GM12878 (cell line): ENCODE measurements at regions not wholly inside any gene's neighbourhood (a gene's known extent, or its start where the extent isn't known, plus 50 kb on each side); places are given as distances from the start of the nearest gene placed in this dataset.
"Not testable (repeated sequence)": the region's sequence is repeated elsewhere in the genome, so short reads cannot be mapped to it uniquely, and the experiment has no call there.

Experiments used
- ATAC-seq: fragments of 200-7000 bp; cut with Tn5 transposase; 3 replicates; pipeline ENCODE4 v1.9.1; 2020; ENCODE audit warnings: mild to moderate bottlenecking, moderate library complexity
- BruUV-seq: library from RNA; stranded (reverse); fragments of 400-500 nt; replicated peaks from 2 replicates; lab custom pipeline; 2021; lab: Mats Ljungman, UMichigan
- CTCF ChIA-PET: fragments of 300-600 bp; sonication (Branson Sonifier 250); formaldehyde crosslinking; extraction: SDS; loops from one replicate; lab custom pipeline; 2021; ENCODE audit warnings: inconsistent platforms; lab: Yijun Ruan, JAX
- POLR2A ChIA-PET: fragments of 350-600 bp; formaldehyde crosslinking; extraction: SDS; loops from one replicate; lab custom pipeline; 2021; ENCODE audit warnings: inconsistent platforms; lab: Charles Lee
- RAD21 ChIA-PET: fragments of 300-600 bp; sonication (Branson Sonifier 250); formaldehyde crosslinking; loops from one replicate; lab custom pipeline; 2023; ENCODE audit warnings: antibody characterized with exemption; ENCODE audit not compliant: unreplicated experiment; lab: Charles Lee
- SMC1A ChIA-PET: fragments of 300-600 bp; sonication (Branson Sonifier 250); formaldehyde crosslinking; loops from one replicate; lab custom pipeline; 2023; ENCODE audit not compliant: unreplicated experiment, uncharacterized antibody; lab: Charles Lee
- DNase-seq: peaks from one replicate; pipeline ENCODE4 v3.0.0-alpha.2; 2011; ENCODE audit warnings: low read depth, low spot score
- FAIRE-seq: peaks from 3 replicates; lab custom pipeline; 2011; peaks lifted over from hg19 to GRCh38; lab: Jason Lieb, UNC
- H2AFZ ChIP-seq: 2 replicates; pipeline ENCODE4 v1.6.0; 2011; ENCODE audit warnings: low read depth, low read length, control low read depth; ENCODE audit not compliant: control insufficient read depth
- H3K27ac ChIP-seq: 2 replicates; pipeline ENCODE4 v1.5.1; 2011; ENCODE audit warnings: control low read depth; ENCODE audit not compliant: control insufficient read depth, insufficient read depth
- H3K27me3 ChIP-seq, 2 experiments: replicated peaks in 1 of 2; 2 replicates each; pipeline versions ENCODE4 v1.6.0 to v1.6.1; 2011; ENCODE audit warnings: low read length in 1 of 2; ENCODE audit not compliant: control insufficient read depth in 2 of 2, insufficient read depth in 2 of 2
- H3K36me3 ChIP-seq, 2 experiments: 2 replicates each; pipeline ENCODE4 v1.5.1; 2011; ENCODE audit warnings: low read length in 1 of 2; ENCODE audit not compliant: control insufficient read depth in 2 of 2, insufficient read depth in 2 of 2
- H3K4me1 ChIP-seq: 2 replicates; pipeline ENCODE4 v1.6.1; 2011; ENCODE audit warnings: mild to moderate bottlenecking, low read length, moderate library complexity, mixed read lengths; ENCODE audit not compliant: control insufficient read depth, insufficient read depth
- H3K4me2 ChIP-seq: 2 replicates; pipeline ENCODE4 v1.6.0; 2011; ENCODE audit warnings: control low read depth; ENCODE audit not compliant: control insufficient read depth, insufficient read depth
- H3K4me3 ChIP-seq: fragments of 200-600 bp; sonication (generic); 2 replicates; pipeline ENCODE4 v1.5.1; 2016
- H3K79me2 ChIP-seq: 2 replicates; pipeline ENCODE4 v1.6.0; 2011; ENCODE audit warnings: low read length; ENCODE audit not compliant: control insufficient read depth, insufficient read depth
- H3K9ac ChIP-seq: 2 replicates; pipeline ENCODE4 v1.8.0; 2011; ENCODE audit warnings: low read length, control low read depth, mixed read lengths; ENCODE audit not compliant: control insufficient read depth, insufficient read depth
- H3K9me3 ChIP-seq: replicated peaks from 3 replicates; pipeline ENCODE4 v1.5.1; 2011; ENCODE audit warnings: mild to moderate bottlenecking, low read length; ENCODE audit not compliant: control insufficient read depth, insufficient read depth
- H4K20me1 ChIP-seq: 2 replicates; pipeline ENCODE4 v1.6.0; 2011; ENCODE audit not compliant: control insufficient read depth, insufficient read depth
- BCL3 ChIP-seq: IDR thresholded peaks from 2 replicates; pipeline ENCODE4 v1.6.1; 2011; ENCODE audit warnings: borderline replicate concordance, low read depth, mild to moderate bottlenecking, moderate library complexity, low read length; ENCODE audit not compliant: insufficient read depth, poor library complexity, severe bottlenecking
- BHLHE40 ChIP-seq, 2 experiments: fragments of 450-650 bp in 1 of 2; IDR thresholded peaks; 2 replicates each; pipeline ENCODE4 v1.6.1; 2011 to 2017; ENCODE audit warnings: low read depth in 2 of 2, borderline replicate concordance in 1 of 2, improper control_type of control experiment in 1 of 2, low read length in 1 of 2, mild to moderate bottlenecking in 1 of 2
- DPF2 ChIP-seq: fragments of 450-650 bp; IDR thresholded peaks from 2 replicates; pipeline ENCODE4 v1.6.1; 2017; ENCODE audit warnings: mild to moderate bottlenecking
- E2F4 ChIP-seq: IDR thresholded peaks from 2 replicates; pipeline ENCODE4 v1.6.1; 2012; ENCODE audit warnings: low read depth, low read length, improper control_type of control experiment
- PRDM15 ChIP-seq: fragments of 450-650 bp; formaldehyde crosslinking; IDR thresholded peaks from 2 replicates; pipeline ENCODE4 v1.4.0; 2020; ENCODE audit warnings: mild to moderate bottlenecking, moderate library complexity
- RB1 ChIP-seq: fragments of 450-650 bp; formaldehyde crosslinking; IDR thresholded peaks from 2 replicates; pipeline ENCODE4 v1.6.1; 2017; ENCODE audit warnings: mild to moderate bottlenecking, borderline replicate concordance
- SUZ12 ChIP-seq: fragments of 200-600 bp; sonication (generic); IDR thresholded peaks from one replicate; pipeline ENCODE4 v1.6.1; 2018; ENCODE audit warnings: antibody characterized with exemption, mild to moderate bottlenecking; ENCODE audit not compliant: unreplicated experiment
- YY1 ChIP-seq: IDR thresholded peaks from 2 replicates; pipeline ENCODE4 v1.6.1; 2011; ENCODE audit warnings: low read depth, mild to moderate bottlenecking, low read length
- ZBED1 ChIP-seq: IDR thresholded peaks from 2 replicates; pipeline ENCODE4 v1.6.1; 2016; ENCODE audit warnings: borderline replicate concordance
- WGBS: methylation state at CpG from one replicate; pipeline ENCODE4 v1.1.6; 2016; ENCODE audit warnings: low lambda C conversion rate; ENCODE audit not compliant: insufficient replicate concordance, insufficient coverage; ENCODE audit errors: missing lambda C conversion rate; 5-methylcytosine and 5-hydroxymethylcytosine counted together
- in situ Hi-C: fragments of 300-500 bp; cut with MboI; formaldehyde crosslinking; loops from 9 replicates; pipeline ENCODE4 v1.14.3; 2018; ENCODE audit warnings: mixed read lengths
- intact Hi-C: fragments of 100-400 bp; cut with micrococcal nuclease; formaldehyde crosslinking; loops from one replicate; pipeline ENCODE4 v1.14.2; 2022; ENCODE audit not compliant: unreplicated experiment

- no peak for TF ChIP-seq E2F4
These were observed 438.5 kb upstream of the TNC start (continued) for GRCh38 chr9:115556432-115556831.

DNA sequence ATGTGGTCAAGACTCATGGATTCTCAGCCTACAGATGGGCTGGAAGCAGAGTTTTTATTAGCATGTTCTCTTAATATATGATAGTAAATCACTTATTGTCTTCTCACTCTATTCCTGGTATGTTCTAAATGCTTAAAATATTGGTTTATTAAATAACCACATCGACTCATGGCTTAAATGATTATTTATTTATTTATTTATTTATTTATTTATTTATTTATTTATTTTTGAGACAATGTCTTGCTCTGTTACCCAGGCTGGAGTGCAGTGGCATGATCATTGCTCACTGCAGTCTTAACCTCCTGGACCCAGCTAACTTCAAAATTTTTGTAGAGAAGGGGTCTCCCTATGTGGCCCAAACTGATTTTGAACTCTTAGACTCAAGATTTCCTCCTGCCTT lies 457.2 kb upstream of the TNC start:
- no TSS peak for BruUV-seq
- TF ChIP-seq BHLHE40 (IDR thresholded peaks at IDR 0.05; ENCODE audit: borderline replicate concordance in 1 of 2, low read depth in 2 of 2, low read length in 1 of 2): no peak
- no peak for TF ChIP-seq RB1
- no peak for TF ChIP-seq PRDM15 (CRISPR knock-in tag)
- TF ChIP-seq YY1: no peak
- no peak for TF ChIP-seq ZBED1
- no peak for TF ChIP-seq SUZ12
- TF ChIP-seq DPF2: no peak
- TF ChIP-seq BCL3: no peak
- H4K20me1 ChIP-seq: no peaks in the 10 kb centered on the region
- intact Hi-C loops: no loop called here
- no peak overlapping the region for H3K4me3 ChIP-seq
- H3K4me1 ChIP-seq: no peaks in the 10 kb centered on the region
- H3K9ac ChIP-seq: no peak overlapping the region
- no peaks in the 10 kb centered on the region for H3K79me2 ChIP-seq
- no peaks in the 10 kb centered on the region for H3K9me3 ChIP-seq
- FAIRE-seq (no peak), ATAC-seq (no peak), DNase-seq (no peak)
- CTCF ChIA-PET: no interaction called here
- SMC1A ChIA-PET: no interaction called here
- RAD21 ChIA-PET: no interaction called here
- in situ Hi-C loops: no loop called here
- no peaks in the 10 kb centered on the region for H3K36me3 ChIP-seq
- H3K27me3 ChIP-seq: no peaks in the 10 kb centered on the region
- POLR2A ChIA-PET: no interaction called here
- H2AFZ ChIP-seq: no peak overlapping the region
- 0% methylated on average over 1 of the region's 1 CpG for WGBS
- H3K27ac ChIP-seq: no peak overlapping the region
- no peak overlapping the region for H3K4me2 ChIP-seq

- ATAC-seq, H3K4me2 ChIP-seq, DNase-seq, RAD21 ChIA-PET, H3K4me3 ChIP-seq, H3K4me1 ChIP-seq, POLR2A ChIA-PET, H3K9ac ChIP-seq, intact Hi-C loops, FAIRE-seq, H3K27me3 ChIP-seq, in situ Hi-C loops, H3K79me2 ChIP-seq, CTCF ChIA-PET, H3K9me3 ChIP-seq, H3K27ac ChIP-seq, H2AFZ ChIP-seq, H4K20me1 ChIP-seq, BruUV-seq, H3K36me3 ChIP-seq: not testable (repeated sequence)
- WGBS: 15% methylated on average over 5 of the region's 5 CpGs
- SMC1A ChIA-PET: interaction anchor here (0.7 kb wide), 1 partner anchor 131 kb away, joined by 4 read pairs; no protein-coding TSS in a partner anchor
These were observed 467.5 kb upstream of the TNC start for GRCh38 chr9:115585458-115585857.
